ENCODE measurements at regions not wholly inside any gene's neighbourhood (a gene's known extent, or its start where the extent isn't known, plus 50 kb on each side); places are given as distances from the start of the nearest gene placed in this dataset.

DNA sequence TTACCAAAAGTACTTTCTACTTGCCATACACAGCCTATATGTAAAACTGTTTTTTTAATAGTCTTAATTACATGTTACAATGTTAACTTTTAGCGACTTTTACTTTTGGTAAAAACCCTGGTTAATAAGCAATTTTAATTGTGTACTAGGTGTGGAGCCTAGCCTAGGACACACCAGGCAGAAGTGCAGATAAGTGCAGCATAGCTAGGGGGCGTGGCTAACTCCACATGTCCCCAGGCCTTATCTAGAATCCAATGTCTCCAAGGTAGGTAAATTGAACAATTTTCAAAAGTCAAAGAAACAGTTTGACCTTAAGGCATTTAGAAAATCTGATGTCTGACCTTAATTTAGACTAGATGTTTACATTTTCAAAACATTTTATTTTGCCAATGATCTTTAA lies 858.7 kb downstream of the CCSER2 start:
- DNase-seq (ENCODE audit: low spot score) = no peak
- TF ChIP-seq, protein P1, sequence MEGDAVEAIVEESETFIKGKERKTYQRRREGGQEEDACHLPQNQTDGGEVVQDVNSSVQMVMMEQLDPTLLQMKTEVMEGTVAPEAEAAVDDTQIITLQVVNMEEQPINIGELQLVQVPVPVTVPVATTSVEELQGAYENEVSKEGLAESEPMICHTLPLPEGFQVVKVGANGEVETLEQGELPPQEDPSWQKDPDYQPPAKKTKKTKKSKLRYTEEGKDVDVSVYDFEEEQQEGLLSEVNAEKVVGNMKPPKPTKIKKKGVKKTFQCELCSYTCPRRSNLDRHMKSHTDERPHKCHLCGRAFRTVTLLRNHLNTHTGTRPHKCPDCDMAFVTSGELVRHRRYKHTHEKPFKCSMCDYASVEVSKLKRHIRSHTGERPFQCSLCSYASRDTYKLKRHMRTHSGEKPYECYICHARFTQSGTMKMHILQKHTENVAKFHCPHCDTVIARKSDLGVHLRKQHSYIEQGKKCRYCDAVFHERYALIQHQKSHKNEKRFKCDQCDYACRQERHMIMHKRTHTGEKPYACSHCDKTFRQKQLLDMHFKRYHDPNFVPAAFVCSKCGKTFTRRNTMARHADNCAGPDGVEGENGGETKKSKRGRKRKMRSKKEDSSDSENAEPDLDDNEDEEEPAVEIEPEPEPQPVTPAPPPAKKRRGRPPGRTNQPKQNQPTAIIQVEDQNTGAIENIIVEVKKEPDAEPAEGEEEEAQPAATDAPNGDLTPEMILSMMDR (IDR thresholded peaks at IDR 0.05; ENCODE audit: extremely low read depth, missing control alignments) = no peak

DNA sequence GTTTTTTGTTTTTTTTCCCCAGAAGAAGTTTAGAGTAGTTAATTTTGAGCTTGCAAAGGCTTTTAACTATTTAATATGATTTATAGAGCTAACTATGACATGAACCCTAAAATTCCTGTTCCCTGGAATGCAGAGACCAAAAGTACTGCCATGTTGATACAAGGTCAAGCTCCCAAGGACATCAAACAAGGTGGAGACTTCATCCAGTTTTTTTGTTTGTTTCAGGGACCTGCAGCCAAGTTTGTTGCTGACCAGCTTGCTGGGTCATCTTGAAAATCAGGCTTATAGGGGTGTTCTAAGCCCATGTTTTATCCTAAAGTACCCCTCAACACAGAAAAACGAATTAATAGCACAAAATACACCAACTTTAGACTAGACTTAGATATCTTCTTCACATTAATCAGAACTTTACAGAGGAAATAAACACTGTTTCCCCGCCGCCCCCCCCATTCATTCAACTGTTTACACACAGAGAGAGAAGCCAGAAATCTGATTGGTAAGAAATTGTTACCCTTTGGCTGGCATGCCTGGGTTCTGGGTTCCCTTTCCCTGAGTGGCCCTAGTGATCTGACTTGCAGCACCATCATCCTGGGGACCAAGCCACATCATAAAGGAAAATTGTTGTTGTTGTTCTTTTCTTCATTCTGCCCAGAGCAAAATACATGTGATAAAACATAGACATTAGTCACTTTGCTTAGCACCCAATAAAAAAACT lies 860.5 kb downstream of the CCSER2 start:
- TF ChIP-seq, protein P1 (IDR thresholded peaks at IDR 0.05; ENCODE audit: extremely low read depth, missing control alignments) = no peak
- no peak for DNase-seq (ENCODE audit: low spot score)

DNA sequence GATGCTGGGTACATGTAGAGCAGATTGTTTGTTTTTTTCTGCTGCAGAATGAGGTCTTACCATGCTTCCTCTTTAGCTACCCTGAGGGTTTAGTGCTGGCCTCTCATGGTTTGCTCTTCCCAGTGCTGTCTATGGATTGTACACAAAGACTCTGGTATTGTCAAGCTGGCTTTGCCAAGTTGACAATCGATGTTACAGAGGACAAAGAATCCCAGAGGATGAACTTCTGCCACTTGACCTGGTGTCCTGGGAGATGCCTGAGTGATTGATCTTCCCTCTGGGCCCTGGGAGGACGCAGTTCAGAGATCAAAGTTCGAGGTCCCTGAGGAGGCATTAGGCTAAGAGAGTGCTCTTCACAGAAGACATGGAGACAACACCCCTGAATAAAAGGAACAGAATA lies 865.4 kb downstream of the CCSER2 start:
- TF ChIP-seq, protein P1 (IDR thresholded peaks at IDR 0.05; ENCODE audit: extremely low read depth, missing control alignments) = no peak

DNA sequence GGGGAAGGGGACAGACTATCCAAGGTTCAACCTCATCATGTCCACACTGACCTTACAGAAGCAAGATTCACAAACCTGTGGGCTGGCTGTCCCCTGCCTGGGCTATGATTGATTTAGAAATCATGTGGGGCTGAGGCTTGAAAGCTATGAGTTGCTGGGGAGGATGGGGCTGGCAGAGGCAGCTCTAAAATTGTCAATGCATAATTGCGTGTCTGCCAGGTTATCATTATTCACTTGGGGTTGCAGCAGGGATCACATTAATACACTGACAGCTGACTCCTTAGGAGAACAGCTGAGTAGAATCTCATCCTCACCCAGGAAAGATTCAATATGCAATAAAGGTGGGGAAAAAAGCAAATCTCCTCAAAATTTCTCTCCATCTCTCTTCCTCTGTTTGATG lies 866.3 kb downstream of the CCSER2 start:
- no peak for DNase-seq (ENCODE audit: low spot score)
- TF ChIP-seq, protein P1 (IDR thresholded peaks at IDR 0.05; ENCODE audit: extremely low read depth, missing control alignments) = no peak

More for the DNA sequence above, 865.4 kb downstream of the CCSER2 start:
- no peak for DNase-seq (ENCODE audit: low spot score)

DNA sequence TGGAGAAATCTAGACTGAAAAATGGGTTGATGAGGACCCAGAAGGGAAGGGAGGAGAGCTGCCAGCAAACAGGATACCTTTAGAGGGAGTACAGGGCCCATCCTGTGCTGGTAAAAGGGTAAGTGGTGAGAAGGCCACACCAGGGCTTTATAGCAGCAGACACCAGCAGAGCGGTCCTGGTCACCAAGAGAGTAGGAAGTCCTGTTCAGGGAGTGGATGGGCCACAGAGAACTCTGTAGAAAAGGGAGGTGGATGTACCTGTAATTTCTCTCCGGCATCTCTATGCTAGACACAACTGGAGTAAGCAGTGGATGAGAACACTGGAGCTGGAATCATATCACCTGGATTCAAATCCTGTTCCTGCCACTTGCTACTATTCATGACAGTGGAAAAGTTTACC lies 867.2 kb downstream of the CCSER2 start:
- no peak for DNase-seq (ENCODE audit: low spot score)
- TF ChIP-seq, protein P1 (IDR thresholded peaks at IDR 0.05; ENCODE audit: extremely low read depth, missing control alignments) = no peak

DNA sequence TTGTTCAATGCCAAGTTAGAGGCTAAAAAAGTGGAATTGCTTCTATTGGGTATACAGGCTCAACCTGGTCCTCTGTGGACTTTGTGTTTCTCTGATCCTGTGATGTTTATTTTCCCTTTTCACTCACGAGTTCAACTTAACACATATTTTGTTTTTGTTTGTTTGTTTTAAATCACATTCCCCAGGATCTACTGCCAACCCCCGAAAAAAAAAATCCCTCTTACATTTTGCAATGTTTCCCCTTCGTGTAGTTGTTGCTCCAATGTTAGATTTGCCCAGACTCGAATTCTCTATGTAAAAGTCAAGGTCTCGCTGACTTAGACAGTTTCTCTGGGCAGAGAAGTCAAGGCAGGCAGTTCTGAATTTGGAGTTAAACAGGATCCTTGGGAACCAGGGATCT lies 876.4 kb downstream of the CCSER2 start:
- TF ChIP-seq, protein P1 (IDR thresholded peaks at IDR 0.05; ENCODE audit: extremely low read depth, missing control alignments) = no peak
- no peak for DNase-seq (ENCODE audit: low spot score)

DNA sequence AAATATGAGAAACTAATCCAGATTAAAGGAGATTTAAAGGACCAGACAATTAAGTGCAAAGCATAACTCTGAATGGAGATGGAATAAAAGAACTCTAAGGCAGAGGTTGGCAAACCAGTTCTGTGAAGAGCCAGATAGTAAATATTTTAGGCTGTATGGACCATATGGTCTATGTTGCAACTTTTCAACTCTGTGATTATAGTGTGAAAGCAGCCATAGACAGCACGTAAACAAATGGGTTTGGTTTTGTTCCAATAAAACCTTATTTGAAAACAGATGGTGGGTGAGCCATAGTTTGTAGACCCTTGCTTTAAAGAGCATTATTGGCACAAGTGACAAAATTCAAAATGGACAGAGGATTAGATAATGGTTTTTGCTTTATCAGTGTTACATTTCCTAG lies 884.1 kb downstream of the CCSER2 start:
- DNase-seq (ENCODE audit: low spot score) = no peak
- TF ChIP-seq, protein P1 (IDR thresholded peaks at IDR 0.05; ENCODE audit: extremely low read depth, missing control alignments) = no peak

Measured in GM20000 (cell line).